Smooth muscle cell (in vitro differentiated cells): ENCODE measurements at regions not wholly inside any gene's neighbourhood (a gene's known extent, or its start where the extent isn't known, plus 50 kb on each side); places are given as distances from the start of the nearest gene placed in this dataset.

Experiments
- DNase-seq: peaks from one replicate; lab custom pipeline; 2025; ENCODE audit not compliant: unreplicated experiment; lab: John Stamatoyannopoulos, UW
- H2AFZ ChIP-seq: fragments of 200-600 bp; sonication (generic); 2 replicates; pipeline ENCODE4 v1.6.0; 2016; ENCODE audit warnings: antibody characterized with exemption, low read depth, mild to moderate bottlenecking
- H3F3A ChIP-seq: fragments of 200-600 bp; sonication (generic); 2 replicates; pipeline ENCODE4 v1.6.0; 2017; ENCODE audit warnings: antibody characterized with exemption, low read depth
- H3K27ac ChIP-seq: fragments of 200-600 bp; sonication (generic); 2 replicates; pipeline ENCODE4 v1.5.1; 2016; ENCODE audit warnings: low read depth, mild to moderate bottlenecking
- H3K27me3 ChIP-seq: fragments of 200-600 bp; sonication (generic); 2 replicates; pipeline ENCODE4 v1.6.1; 2016; ENCODE audit warnings: low read depth, mild to moderate bottlenecking
- H3K36me3 ChIP-seq: fragments of 200-600 bp; sonication (generic); 2 replicates; pipeline ENCODE4 v1.5.1; 2016; ENCODE audit warnings: low read depth
- H3K4me1 ChIP-seq: fragments of 200-600 bp; sonication (generic); 2 replicates; pipeline ENCODE4 v1.5.1; 2016; ENCODE audit warnings: low read depth
- H3K4me2 ChIP-seq: fragments of 200-600 bp; sonication (generic); 2 replicates; pipeline ENCODE4 v1.6.0; 2016; ENCODE audit warnings: mild to moderate bottlenecking
- H3K4me3 ChIP-seq: fragments of 200-600 bp; sonication (generic); 2 replicates; pipeline ENCODE4 v1.5.1; 2016; ENCODE audit warnings: mild to moderate bottlenecking
- H3K79me2 ChIP-seq: fragments of 200-600 bp; sonication (generic); 2 replicates; pipeline ENCODE4 v1.6.0; 2016; ENCODE audit warnings: low read depth, mild to moderate bottlenecking
- H3K9ac ChIP-seq: fragments of 200-600 bp; sonication (generic); 2 replicates; pipeline ENCODE4 v1.6.0; 2016; ENCODE audit warnings: low read depth
- H3K9me3 ChIP-seq: fragments of 200-600 bp; sonication (generic); replicated peaks from 2 replicates; pipeline ENCODE4 v1.5.1; 2016; ENCODE audit warnings: low read depth
- H4K20me1 ChIP-seq: fragments of 200-600 bp; sonication (generic); 2 replicates; pipeline ENCODE4 v1.6.0; 2016; ENCODE audit warnings: low read depth
- WGBS: methylation state at CpG from one replicate; pipeline ENCODE4 v1.1.7; 2016; ENCODE audit warnings: low lambda C conversion rate; 5-methylcytosine and 5-hydroxymethylcytosine counted together
- TF ChIP-seq, protein P1 (sequence below): fragments of 200-600 bp; sonication (generic); IDR thresholded peaks from 2 replicates; pipeline ENCODE4 v1.5.1; 2017; ENCODE audit warnings: borderline replicate concordance, mild to moderate bottlenecking, antibody characterized with exemption; ENCODE audit not compliant: insufficient read depth, poor library complexity, severe bottlenecking

DNA sequence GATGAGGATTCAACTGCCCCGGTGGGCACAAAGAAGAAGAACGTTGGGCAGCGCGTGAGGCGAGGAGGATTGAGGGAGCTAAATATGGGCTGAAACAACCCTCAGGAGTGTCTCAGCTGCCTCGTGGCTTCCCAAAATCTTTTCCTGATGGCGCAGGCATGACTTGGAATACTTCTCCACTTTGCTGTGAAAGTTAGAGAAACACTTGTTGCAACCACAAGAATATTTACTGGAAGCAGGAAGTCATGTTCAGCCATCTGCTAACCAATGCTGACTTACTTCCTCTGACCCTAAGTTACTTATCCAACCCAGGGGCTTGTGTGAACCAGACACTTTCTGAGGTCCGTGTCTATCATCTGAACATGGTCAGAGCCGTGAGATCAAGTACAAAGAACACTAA is 148.8 kb downstream of the ARL4C start:
- no peaks in the 10 kb centered on the region for H3K79me2 ChIP-seq
- H3F3A ChIP-seq, result no peaks in the 10 kb centered on the region
- H2AFZ ChIP-seq, result no peak overlapping the region
- H3K9ac ChIP-seq, result no peak overlapping the region
- no peaks in the 10 kb centered on the region for H3K27me3 ChIP-seq
- TF ChIP-seq, protein P1, sequence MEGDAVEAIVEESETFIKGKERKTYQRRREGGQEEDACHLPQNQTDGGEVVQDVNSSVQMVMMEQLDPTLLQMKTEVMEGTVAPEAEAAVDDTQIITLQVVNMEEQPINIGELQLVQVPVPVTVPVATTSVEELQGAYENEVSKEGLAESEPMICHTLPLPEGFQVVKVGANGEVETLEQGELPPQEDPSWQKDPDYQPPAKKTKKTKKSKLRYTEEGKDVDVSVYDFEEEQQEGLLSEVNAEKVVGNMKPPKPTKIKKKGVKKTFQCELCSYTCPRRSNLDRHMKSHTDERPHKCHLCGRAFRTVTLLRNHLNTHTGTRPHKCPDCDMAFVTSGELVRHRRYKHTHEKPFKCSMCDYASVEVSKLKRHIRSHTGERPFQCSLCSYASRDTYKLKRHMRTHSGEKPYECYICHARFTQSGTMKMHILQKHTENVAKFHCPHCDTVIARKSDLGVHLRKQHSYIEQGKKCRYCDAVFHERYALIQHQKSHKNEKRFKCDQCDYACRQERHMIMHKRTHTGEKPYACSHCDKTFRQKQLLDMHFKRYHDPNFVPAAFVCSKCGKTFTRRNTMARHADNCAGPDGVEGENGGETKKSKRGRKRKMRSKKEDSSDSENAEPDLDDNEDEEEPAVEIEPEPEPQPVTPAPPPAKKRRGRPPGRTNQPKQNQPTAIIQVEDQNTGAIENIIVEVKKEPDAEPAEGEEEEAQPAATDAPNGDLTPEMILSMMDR, result no peak
- no peaks in the 10 kb centered on the region for H3K9me3 ChIP-seq
- no peak overlapping the region for H3K27ac ChIP-seq
- DNase-seq, result no peak
- WGBS, result 86% methylated on average over 9 of the region's 9 CpGs
- H3K4me2 ChIP-seq, result no peak overlapping the region
- no peak overlapping the region for H3K4me3 ChIP-seq
- H3K36me3 ChIP-seq, result no peaks in the 10 kb centered on the region
- no peaks in the 10 kb centered on the region for H4K20me1 ChIP-seq
- H3K4me1 ChIP-seq, result no peaks in the 10 kb centered on the region

GRCh38 chr2:234345921-234346320 is 151.0 kb downstream of the ARL4C start:
- Histone ChIP-seq H3K4me1 (no peaks in the 10 kb centered on the region), H3K9me3 (no peaks in the 10 kb centered on the region), H2AFZ (no peak overlapping the region), H3K79me2 (no peaks in the 10 kb centered on the region), H4K20me1 (no peaks in the 10 kb centered on the region), H3K4me3 (no peak overlapping the region), H3K9ac (no peak overlapping the region), H3K27ac (no peak overlapping the region), H3K27me3 (no peaks in the 10 kb centered on the region), H3K36me3 (no peaks in the 10 kb centered on the region), H3F3A (no peaks in the 10 kb centered on the region), H3K4me2 (no peak overlapping the region)
- WGBS, result 95% methylated on average over 5 of the region's 5 CpGs
- TF ChIP-seq, protein P1, result no peak
- DNase-seq, result no peak

GRCh38 chr2:234344012-234344411 is 152.9 kb downstream of the ARL4C start:
- H3F3A ChIP-seq, result peaks cover 4% of the 10 kb centered on the region
- no peaks in the 10 kb centered on the region for H3K79me2 ChIP-seq
- H2AFZ ChIP-seq, result no peak overlapping the region
- no peaks in the 10 kb centered on the region for H3K9me3 ChIP-seq
- no peak overlapping the region for H3K4me3 ChIP-seq
- H3K4me2 ChIP-seq, result no peak overlapping the region
- no peak overlapping the region for H3K27ac ChIP-seq
- no peak overlapping the region for H3K9ac ChIP-seq
- no peaks in the 10 kb centered on the region for H4K20me1 ChIP-seq
- no peak for DNase-seq
- no peaks in the 10 kb centered on the region for H3K4me1 ChIP-seq
- H3K36me3 ChIP-seq, result no peaks in the 10 kb centered on the region
- 86% methylated on average over 2 of the region's 2 CpGs for WGBS
- TF ChIP-seq, protein P1, result no peak
- H3K27me3 ChIP-seq, result no peaks in the 10 kb centered on the region

- WGBS, result 55% methylated on average over 1 of the region's 1 CpG
- TF ChIP-seq, protein P1, result no peak
- Histone ChIP-seq H3K4me2 (no peak overlapping the region), H3K27ac (no peak overlapping the region), H3K79me2 (no peaks in the 10 kb centered on the region), H2AFZ (no peak overlapping the region), H3K27me3 (no peaks in the 10 kb centered on the region), H3K4me1 (no peaks in the 10 kb centered on the region), H4K20me1 (no peaks in the 10 kb centered on the region), H3K4me3 (no peak overlapping the region), H3F3A (peaks cover 4% of the 10 kb centered on the region), H3K36me3 (no peaks in the 10 kb centered on the region), H3K9me3 (no peaks in the 10 kb centered on the region), H3K9ac (no peak overlapping the region)
- no peak for DNase-seq
Observed at GRCh38 chr2:234343372-234343771, 153.5 kb downstream of the ARL4C start.
